GM12878 (cell line): ENCODE measurements at regions not wholly inside any gene's neighbourhood (a gene's known extent, or its start where the extent isn't known, plus 50 kb on each side); places are given as distances from the start of the nearest gene placed in this dataset.

Experiments used
- ATAC-seq: fragments of 200-7000 bp; cut with Tn5 transposase; 3 replicates; pipeline ENCODE4 v1.9.1; 2020; ENCODE audit warnings: mild to moderate bottlenecking, moderate library complexity
- BruUV-seq: library from RNA; stranded (reverse); fragments of 400-500 nt; replicated peaks from 2 replicates; lab custom pipeline; 2021; lab: Mats Ljungman, UMichigan
- CTCF ChIA-PET: fragments of 300-600 bp; sonication (Branson Sonifier 250); formaldehyde crosslinking; extraction: SDS; loops from one replicate; lab custom pipeline; 2021; ENCODE audit warnings: inconsistent platforms; lab: Yijun Ruan, JAX
- POLR2A ChIA-PET: fragments of 350-600 bp; formaldehyde crosslinking; extraction: SDS; loops from one replicate; lab custom pipeline; 2021; ENCODE audit warnings: inconsistent platforms; lab: Charles Lee
- RAD21 ChIA-PET: fragments of 300-600 bp; sonication (Branson Sonifier 250); formaldehyde crosslinking; loops from one replicate; lab custom pipeline; 2023; ENCODE audit warnings: antibody characterized with exemption; ENCODE audit not compliant: unreplicated experiment; lab: Charles Lee
- SMC1A ChIA-PET: fragments of 300-600 bp; sonication (Branson Sonifier 250); formaldehyde crosslinking; loops from one replicate; lab custom pipeline; 2023; ENCODE audit not compliant: unreplicated experiment, uncharacterized antibody; lab: Charles Lee
- DNase-seq: peaks from one replicate; pipeline ENCODE4 v3.0.0-alpha.2; 2011; ENCODE audit warnings: low read depth, low spot score
- FAIRE-seq: peaks from 3 replicates; lab custom pipeline; 2011; peaks lifted over from hg19 to GRCh38; lab: Jason Lieb, UNC
- H2AFZ ChIP-seq: 2 replicates; pipeline ENCODE4 v1.6.0; 2011; ENCODE audit warnings: low read depth, low read length, control low read depth; ENCODE audit not compliant: control insufficient read depth
- H3K27ac ChIP-seq: 2 replicates; pipeline ENCODE4 v1.5.1; 2011; ENCODE audit warnings: control low read depth; ENCODE audit not compliant: control insufficient read depth, insufficient read depth
- H3K27me3 ChIP-seq, 2 experiments: replicated peaks in 1 of 2; 2 replicates each; pipeline versions ENCODE4 v1.6.0 to v1.6.1; 2011; ENCODE audit warnings: low read length in 1 of 2; ENCODE audit not compliant: control insufficient read depth in 2 of 2, insufficient read depth in 2 of 2
- H3K36me3 ChIP-seq, 2 experiments: 2 replicates each; pipeline ENCODE4 v1.5.1; 2011; ENCODE audit warnings: low read length in 1 of 2; ENCODE audit not compliant: control insufficient read depth in 2 of 2, insufficient read depth in 2 of 2
- H3K4me1 ChIP-seq: 2 replicates; pipeline ENCODE4 v1.6.1; 2011; ENCODE audit warnings: mild to moderate bottlenecking, low read length, moderate library complexity, mixed read lengths; ENCODE audit not compliant: control insufficient read depth, insufficient read depth
- H3K4me2 ChIP-seq: 2 replicates; pipeline ENCODE4 v1.6.0; 2011; ENCODE audit warnings: control low read depth; ENCODE audit not compliant: control insufficient read depth, insufficient read depth
- H3K4me3 ChIP-seq: fragments of 200-600 bp; sonication (generic); 2 replicates; pipeline ENCODE4 v1.5.1; 2016
- H3K79me2 ChIP-seq: 2 replicates; pipeline ENCODE4 v1.6.0; 2011; ENCODE audit warnings: low read length; ENCODE audit not compliant: control insufficient read depth, insufficient read depth
- H3K9ac ChIP-seq: 2 replicates; pipeline ENCODE4 v1.8.0; 2011; ENCODE audit warnings: low read length, control low read depth, mixed read lengths; ENCODE audit not compliant: control insufficient read depth, insufficient read depth
- H3K9me3 ChIP-seq: replicated peaks from 3 replicates; pipeline ENCODE4 v1.5.1; 2011; ENCODE audit warnings: mild to moderate bottlenecking, low read length; ENCODE audit not compliant: control insufficient read depth, insufficient read depth
- H4K20me1 ChIP-seq: 2 replicates; pipeline ENCODE4 v1.6.0; 2011; ENCODE audit not compliant: control insufficient read depth, insufficient read depth
- CBFB ChIP-seq: IDR thresholded peaks from 2 replicates; pipeline ENCODE4 v1.6.1; 2016; ENCODE audit warnings: antibody characterized with exemption, low read depth
- CBX5 ChIP-seq: sonication (generic); IDR thresholded peaks from 2 replicates; pipeline ENCODE4 v1.6.1; 2016; ENCODE audit warnings: low read depth, moderate library complexity, mild to moderate bottlenecking, inconsistent platforms
- MYB ChIP-seq: fragments of 150-350 bp; IDR thresholded peaks from 2 replicates; pipeline ENCODE4 v1.6.1; 2014; ENCODE audit warnings: mild to moderate bottlenecking, low read depth, low read length, borderline replicate concordance
- NBN ChIP-seq: fragments of 450-650 bp; IDR thresholded peaks from 2 replicates; pipeline ENCODE4 v1.6.1; 2016
- PML ChIP-seq: IDR thresholded peaks from 2 replicates; pipeline ENCODE4 v1.6.1; 2012; ENCODE audit warnings: low read length, inconsistent platforms
- POLR2AphosphoS5 ChIP-seq: IDR thresholded peaks from 2 replicates; pipeline ENCODE4 v1.6.1; 2011; ENCODE audit warnings: mild to moderate bottlenecking, low read length, inconsistent platforms
- WRNIP1 ChIP-seq: IDR thresholded peaks from 2 replicates; pipeline ENCODE4 v1.6.1; 2011; ENCODE audit warnings: low read depth, low read length, improper control_type of control experiment, borderline replicate concordance
- YBX1 ChIP-seq: fragments of 450-650 bp; IDR thresholded peaks from 2 replicates; pipeline ENCODE4 v1.6.1; 2016; ENCODE audit warnings: antibody characterized with exemption
- WGBS: methylation state at CpG from one replicate; pipeline ENCODE4 v1.1.6; 2016; ENCODE audit warnings: low lambda C conversion rate; ENCODE audit not compliant: insufficient replicate concordance, insufficient coverage; ENCODE audit errors: missing lambda C conversion rate; 5-methylcytosine and 5-hydroxymethylcytosine counted together
- in situ Hi-C: fragments of 300-500 bp; cut with MboI; formaldehyde crosslinking; loops from 9 replicates; pipeline ENCODE4 v1.14.3; 2018; ENCODE audit warnings: mixed read lengths
- intact Hi-C: fragments of 100-400 bp; cut with micrococcal nuclease; formaldehyde crosslinking; loops from one replicate; pipeline ENCODE4 v1.14.2; 2022; ENCODE audit not compliant: unreplicated experiment
- TF ChIP-seq, protein P1 (sequence below): fragments of 450-650 bp; IDR thresholded peaks from 2 replicates; pipeline ENCODE4 v1.6.1; 2017; ENCODE audit warnings: low read depth, mild to moderate bottlenecking, moderate library complexity
- TF ChIP-seq, protein P2 (sequence below): fragments of 450-650 bp; IDR thresholded peaks from 2 replicates; pipeline ENCODE4 v1.6.1; 2017; ENCODE audit warnings: borderline replicate concordance

DNA sequence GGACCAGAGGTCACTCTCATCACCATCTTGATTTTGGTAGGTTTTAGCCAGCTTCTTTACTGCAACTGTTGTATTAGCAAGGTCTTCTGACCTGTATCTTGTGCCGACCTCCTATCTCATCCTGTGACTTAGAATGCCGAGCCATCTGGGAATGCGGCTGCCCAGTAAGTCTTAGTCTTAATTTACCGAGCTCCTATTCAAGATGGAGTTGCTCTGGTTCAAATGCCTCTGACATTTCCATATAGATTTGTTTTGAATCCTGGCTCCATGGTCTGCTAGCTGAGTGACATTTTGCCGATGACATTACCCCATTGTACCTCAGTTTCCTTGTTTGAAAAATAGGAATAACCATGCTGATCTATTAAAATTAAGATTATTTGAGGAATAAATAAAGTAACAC, 193.9 kb upstream of the HMCN1 start:
- in situ Hi-C loops = no loop called here
- ChIA-PET SMC1A (interaction anchor here (1.6 kb wide), 1 partner anchor 300 kb away, joined by 3 read pairs; no protein-coding TSS in a partner anchor), CTCF (interaction anchor here (1.4 kb wide), 1 partner anchor 55 kb away, joined by 3 read pairs; no protein-coding TSS in a partner anchor), POLR2A (no interaction called here), RAD21 (no interaction called here)
- no TSS peak for BruUV-seq
- no peak for FAIRE-seq
- ATAC-seq = no peak
- intact Hi-C loops = no loop called here
- Histone ChIP-seq H4K20me1 (no peaks in the 10 kb centered on the region), H3K79me2 (no peaks in the 10 kb centered on the region), H3K4me1 (no peaks in the 10 kb centered on the region), H3K9me3 (no peaks in the 10 kb centered on the region; the same call in 2 of the 3 replicates), H3K4me3 (no peak overlapping the region), H3K27ac (no peak overlapping the region), H3K36me3 (no peaks in the 10 kb centered on the region), H3K9ac (no peak overlapping the region), H3K4me2 (no peak overlapping the region), H2AFZ (no peak overlapping the region), H3K27me3 (no peaks in the 10 kb centered on the region)
- no peak for DNase-seq
- TF ChIP-seq, protein P1, sequence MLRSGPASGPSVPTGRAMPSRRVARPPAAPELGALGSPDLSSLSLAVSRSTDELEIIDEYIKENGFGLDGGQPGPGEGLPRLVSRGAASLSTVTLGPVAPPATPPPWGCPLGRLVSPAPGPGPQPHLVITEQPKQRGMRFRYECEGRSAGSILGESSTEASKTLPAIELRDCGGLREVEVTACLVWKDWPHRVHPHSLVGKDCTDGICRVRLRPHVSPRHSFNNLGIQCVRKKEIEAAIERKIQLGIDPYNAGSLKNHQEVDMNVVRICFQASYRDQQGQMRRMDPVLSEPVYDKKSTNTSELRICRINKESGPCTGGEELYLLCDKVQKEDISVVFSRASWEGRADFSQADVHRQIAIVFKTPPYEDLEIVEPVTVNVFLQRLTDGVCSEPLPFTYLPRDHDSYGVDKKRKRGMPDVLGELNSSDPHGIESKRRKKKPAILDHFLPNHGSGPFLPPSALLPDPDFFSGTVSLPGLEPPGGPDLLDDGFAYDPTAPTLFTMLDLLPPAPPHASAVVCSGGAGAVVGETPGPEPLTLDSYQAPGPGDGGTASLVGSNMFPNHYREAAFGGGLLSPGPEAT = no peak
- TF ChIP-seq WRNIP1 (no peak), POLR2AphosphoS5 (no peak), PML (no peak), YBX1 (no peak), CBFB (no peak), NBN (no peak), CBX5 (no peak), MYB (no peak)
- TF ChIP-seq, protein P2, sequence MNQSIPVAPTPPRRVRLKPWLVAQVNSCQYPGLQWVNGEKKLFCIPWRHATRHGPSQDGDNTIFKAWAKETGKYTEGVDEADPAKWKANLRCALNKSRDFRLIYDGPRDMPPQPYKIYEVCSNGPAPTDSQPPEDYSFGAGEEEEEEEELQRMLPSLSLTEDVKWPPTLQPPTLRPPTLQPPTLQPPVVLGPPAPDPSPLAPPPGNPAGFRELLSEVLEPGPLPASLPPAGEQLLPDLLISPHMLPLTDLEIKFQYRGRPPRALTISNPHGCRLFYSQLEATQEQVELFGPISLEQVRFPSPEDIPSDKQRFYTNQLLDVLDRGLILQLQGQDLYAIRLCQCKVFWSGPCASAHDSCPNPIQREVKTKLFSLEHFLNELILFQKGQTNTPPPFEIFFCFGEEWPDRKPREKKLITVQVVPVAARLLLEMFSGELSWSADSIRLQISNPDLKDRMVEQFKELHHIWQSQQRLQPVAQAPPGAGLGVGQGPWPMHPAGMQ = no peak
- 63% methylated on average over 5 of the region's 5 CpGs for WGBS
